H1 (cell line): ENCODE measurements at regions not wholly inside any gene's neighbourhood (a gene's known extent, or its start where the extent isn't known, plus 50 kb on each side); places are given as distances from the start of the nearest gene placed in this dataset.

Experiments
- CTCF ChIA-PET: fragments of 300-600 bp; sonication (Branson Sonifier 250); formaldehyde crosslinking; loops from one replicate; lab custom pipeline; 2021; ENCODE audit not compliant: partially characterized antibody; lab: Charles Lee
- POLR2A ChIA-PET: fragments of 300-600 bp; sonication (Branson Sonifier 250); formaldehyde crosslinking; loops from one replicate; lab custom pipeline; 2021; ENCODE audit warnings: inconsistent platforms; ENCODE audit not compliant: partially characterized antibody; lab: Charles Lee
- DNase-seq, 2 experiments: peaks; one replicate each; pipeline versions ENCODE4 v3.0.0 to v3.0.0-alpha.2; 2010 to 2022; ENCODE audit warnings: low spot score in 2 of 2, low read depth in 1 of 2, mixed read lengths in 1 of 2
- FAIRE-seq: peaks from 2 replicates; lab custom pipeline; 2011; peaks lifted over from hg19 to GRCh38; lab: Jason Lieb, UNC
- H2AFZ ChIP-seq: 2 replicates; pipeline ENCODE4 v1.8.1; 2012; ENCODE audit warnings: low read length, inconsistent platforms
- H2AK5ac ChIP-seq: 2 replicates; pipeline ENCODE4 v1.6.1; 2013; ENCODE audit warnings: low read depth, low read length
- H2BK120ac ChIP-seq: replicated peaks from 2 replicates; pipeline ENCODE3; 2013; ENCODE audit warnings: low read depth, low read length, inconsistent platforms
- H2BK12ac ChIP-seq: 2 replicates; pipeline ENCODE4 v1.6.1; 2013; ENCODE audit warnings: low read depth, low read length
- H2BK15ac ChIP-seq: 2 replicates; pipeline ENCODE4 v1.6.1; 2013; ENCODE audit warnings: low read length
- H2BK20ac ChIP-seq: 2 replicates; pipeline ENCODE4 v1.6.1; 2013; ENCODE audit warnings: low read length
- H2BK5ac ChIP-seq: 2 replicates; pipeline ENCODE4 v1.6.1; 2013; ENCODE audit warnings: low read depth, low read length
- H3K14ac ChIP-seq: 2 replicates; pipeline ENCODE4 v1.6.1; 2013; ENCODE audit warnings: inconsistent platforms; ENCODE audit not compliant: insufficient read length
- H3K18ac ChIP-seq: 2 replicates; pipeline ENCODE4 v1.6.1; 2013; ENCODE audit warnings: low read length; ENCODE audit errors: extremely low read depth
- H3K23ac ChIP-seq: 2 replicates; pipeline ENCODE4 v1.6.1; 2013; ENCODE audit warnings: inconsistent platforms; ENCODE audit not compliant: insufficient read length
- H3K23me2 ChIP-seq: 2 replicates; pipeline ENCODE4 v1.6.1; 2013; ENCODE audit warnings: low read depth, low read length
- H3K27ac ChIP-seq: 2 replicates; pipeline ENCODE4 v1.6.1; 2011; ENCODE audit warnings: low read depth, low read length, inconsistent platforms
- H3K27me3 ChIP-seq, 4 experiments: replicated peaks in 1 of 4; 1 replicate in 1 of 4; 2 replicates in 3 of 4; pipeline versions ENCODE4 v1.6.1 to v1.8.1; 2011 to 2013; ENCODE audit warnings: low read length in 3 of 4, mild to moderate bottlenecking in 3 of 4, inconsistent platforms in 2 of 4, mixed read lengths in 2 of 4, moderate library complexity in 1 of 4; ENCODE audit not compliant: control insufficient read depth in 3 of 4, insufficient read depth in 3 of 4; ENCODE audit errors: extremely low read depth in 1 of 4
- H3K36me3 ChIP-seq, 4 experiments: 2 replicates each; pipeline versions ENCODE4 v1.6.1 to v1.8.1; 2011 to 2013; ENCODE audit warnings: mild to moderate bottlenecking in 4 of 4, low read length in 3 of 4, moderate library complexity in 2 of 4, control low read depth in 1 of 4, inconsistent platforms in 1 of 4; ENCODE audit not compliant: insufficient read depth in 4 of 4, control insufficient read depth in 2 of 4
- H3K4ac ChIP-seq: replicated peaks from 2 replicates; pipeline ENCODE3; 2013; ENCODE audit warnings: low read length, low read depth, mixed read lengths, inconsistent platforms; ENCODE audit not compliant: insufficient read length
- H3K4me1 ChIP-seq, 4 experiments: replicated peaks in 1 of 4; 1 replicate in 1 of 4; 2 replicates in 3 of 4; pipeline versions ENCODE4 v1.6.1 to v1.8.1; 2011 to 2013; ENCODE audit warnings: low read length in 3 of 4, inconsistent platforms in 2 of 4, mixed read lengths in 1 of 4; ENCODE audit not compliant: insufficient read depth in 4 of 4, control insufficient read depth in 3 of 4
- H3K4me2 ChIP-seq, 2 experiments: 2 replicates each; pipeline versions ENCODE4 v1.6.1 to v1.8.1; 2011 to 2013; ENCODE audit warnings: low read depth in 2 of 2, low read length in 2 of 2, control low read depth in 1 of 2, inconsistent platforms in 1 of 2, mild to moderate bottlenecking in 1 of 2; ENCODE audit not compliant: insufficient read depth in 1 of 2
- H3K4me3 ChIP-seq, 4 experiments: fragments of 200-600, 300-600 bp in 1 of 4; sonication (generic), shearing (Covaris generic), sonication (Bioruptor Twin) in 1 of 4; 2 replicates each; pipeline versions ENCODE4 v1.5.1 to v1.8.1; 2011 to 2016; ENCODE audit warnings: low read length in 4 of 4, low read depth in 3 of 4, control low read depth in 2 of 4, inconsistent platforms in 2 of 4, mild to moderate bottlenecking in 2 of 4, mixed read lengths in 1 of 4, moderate library complexity in 1 of 4; ENCODE audit not compliant: insufficient read depth in 2 of 4; ENCODE audit errors: extremely low read depth in 1 of 4
- H3K56ac ChIP-seq: replicated peaks from 2 replicates; pipeline ENCODE3; 2013; ENCODE audit warnings: low read depth, mild to moderate bottlenecking, mixed read lengths, low read length, inconsistent platforms; ENCODE audit not compliant: insufficient read length
- H3K79me1 ChIP-seq: 2 replicates; pipeline ENCODE4 v1.6.1; 2013; ENCODE audit warnings: low read depth, low read length, control low read depth
- H3K79me2 ChIP-seq, 2 experiments: 2 replicates each; pipeline versions ENCODE4 v1.6.1 to v1.8.1; 2012 to 2013; ENCODE audit warnings: low read length in 2 of 2, mild to moderate bottlenecking in 2 of 2, inconsistent platforms in 1 of 2; ENCODE audit not compliant: insufficient read depth in 2 of 2, control insufficient read depth in 1 of 2
- H3K9ac ChIP-seq, 4 experiments: replicated peaks in 1 of 4; 1 replicate in 1 of 4; 2 replicates in 3 of 4; pipeline versions ENCODE4 v1.6.1 to v1.8.1; 2011 to 2013; ENCODE audit warnings: low read depth in 3 of 4, low read length in 3 of 4, control low read depth in 2 of 4, mild to moderate bottlenecking in 2 of 4, moderate library complexity in 2 of 4, inconsistent platforms in 1 of 4; ENCODE audit errors: extremely low read depth in 1 of 4
- H3K9me3 ChIP-seq, 2 experiments: 2 replicates each; pipeline versions ENCODE4 v1.6.1 to v1.8.1; 2012 to 2013; ENCODE audit warnings: mild to moderate bottlenecking in 2 of 2, moderate library complexity in 2 of 2, control low read depth in 1 of 2, inconsistent platforms in 1 of 2, low read depth in 1 of 2, low read length in 1 of 2, mixed read lengths in 1 of 2; ENCODE audit not compliant: insufficient read depth in 2 of 2
- H4K20me1 ChIP-seq, 2 experiments: replicated peaks in 1 of 2; 2 replicates each; pipeline versions ENCODE3 to v1.8.1; 2011 to 2013; ENCODE audit warnings: inconsistent platforms in 2 of 2, low read length in 2 of 2, mild to moderate bottlenecking in 1 of 2; ENCODE audit not compliant: insufficient read depth in 2 of 2, control insufficient read depth in 1 of 2
- H4K5ac ChIP-seq: 2 replicates; pipeline ENCODE4 v1.6.1; 2013; ENCODE audit warnings: low read length, low read depth, mixed read lengths, inconsistent platforms; ENCODE audit not compliant: insufficient read length
- H4K8ac ChIP-seq: 2 replicates; pipeline ENCODE4 v1.8.0; 2013; ENCODE audit warnings: mild to moderate bottlenecking, moderate library complexity, low read length, inconsistent platforms; ENCODE audit not compliant: insufficient read depth; ENCODE audit errors: extremely low read depth
- H4K91ac ChIP-seq: replicated peaks from 2 replicates; pipeline ENCODE3; 2013; ENCODE audit warnings: low read length, mixed read lengths, inconsistent platforms; ENCODE audit not compliant: insufficient read length
- CHD2 ChIP-seq: IDR thresholded peaks from 2 replicates; pipeline ENCODE4 v1.6.1; 2012; ENCODE audit warnings: low read length, improper control_type of control experiment
- KDM5A ChIP-seq: fragments of 200-600 bp; IDR thresholded peaks from 2 replicates; pipeline ENCODE4 v1.7.1; 2012; ENCODE audit warnings: mild to moderate bottlenecking, low read length, inconsistent platforms, mixed read lengths
- POLR2A ChIP-seq, 2 experiments: IDR thresholded peaks; 1 replicate in 1 of 2; 2 replicates in 1 of 2; pipeline ENCODE4 v1.6.1; 2011; ENCODE audit warnings: low read depth in 2 of 2, low read length in 2 of 2, mild to moderate bottlenecking in 2 of 2; ENCODE audit errors: control extremely low read depth in 1 of 2
- SP2 ChIP-seq: IDR thresholded peaks from 2 replicates; pipeline ENCODE4 v1.6.1; 2012; ENCODE audit warnings: mild to moderate bottlenecking, low read length, inconsistent platforms
- TAF7 ChIP-seq: optimal IDR thresholded peaks from 2 replicates; pipeline ENCODE3; 2011; ENCODE audit warnings: low read depth, mild to moderate bottlenecking, inconsistent platforms, low read length, moderate library complexity, borderline replicate concordance
- TCF12 ChIP-seq: IDR thresholded peaks from 2 replicates; pipeline ENCODE4 v1.6.1; 2011; ENCODE audit warnings: low read depth, mild to moderate bottlenecking, low read length
- WGBS, 2 experiments: shearing (Covaris generic) in 1 of 2; methylation state at CpG; one replicate each; pipeline versions ENCODE4 v1.1.6 to v1.1.7; 2013 to 2015; ENCODE audit warnings: low lambda C conversion rate in 2 of 2, mixed read lengths in 2 of 2, inconsistent platforms in 1 of 2, low coverage in 1 of 2, missing lambda C conversion rate in 1 of 2; ENCODE audit not compliant: insufficient replicate concordance in 2 of 2, insufficient coverage in 1 of 2, insufficient read length in 1 of 2; ENCODE audit errors: extremely low coverage in 1 of 2, missing lambda C conversion rate in 1 of 2; 5-methylcytosine and 5-hydroxymethylcytosine counted together
- TF ChIP-seq, protein P1 (sequence below): IDR thresholded peaks from 2 replicates; pipeline ENCODE4 v1.6.1; 2011; ENCODE audit warnings: low read length, improper control_type of control experiment
- TF ChIP-seq, protein P2 (sequence below): IDR thresholded peaks from 2 replicates; pipeline ENCODE4 v1.6.1; 2012; ENCODE audit warnings: inconsistent platforms
- TF ChIP-seq, protein P3 (sequence below), 3 experiments: IDR thresholded peaks; 1 replicate in 2 of 3; 2 replicates in 1 of 3; pipeline versions ENCODE4 v1.5.1 to v1.6.1; 2011; ENCODE audit warnings: low read length in 3 of 3, mild to moderate bottlenecking in 3 of 3, inconsistent platforms in 2 of 3, low read depth in 1 of 3, moderate library complexity in 1 of 3; ENCODE audit not compliant: insufficient read depth in 1 of 3; ENCODE audit errors: control extremely low read depth in 1 of 3

DNA sequence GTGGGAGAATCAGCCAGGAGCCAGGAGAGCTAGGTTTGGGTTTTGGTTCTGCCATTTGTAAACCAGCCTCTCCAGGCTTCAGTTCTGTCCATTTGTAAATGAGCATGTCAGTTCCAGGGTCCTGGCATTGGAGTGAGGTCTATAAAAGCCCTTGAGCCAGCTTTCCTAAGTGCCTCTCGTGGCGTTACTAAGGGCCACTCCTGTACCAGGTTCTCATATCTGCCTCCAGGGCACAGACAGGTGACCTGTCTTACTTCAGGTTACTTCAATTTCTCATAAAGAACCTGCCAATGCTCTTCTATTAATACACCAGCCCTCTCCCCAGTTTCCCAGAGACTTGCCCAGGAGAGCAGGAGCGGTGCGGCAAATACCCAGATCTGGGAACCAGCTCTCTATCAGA is 101.9 kb downstream of the VEGFA start:
- Histone ChIP-seq H2BK12ac (no peak overlapping the region), H3K36me3 (no peaks in the 10 kb centered on the region), H3K27ac (no peak overlapping the region), H3K23me2 (no peaks in the 10 kb centered on the region), H2BK20ac (no peak overlapping the region), H2AFZ (no peak overlapping the region), H2AK5ac (no peak overlapping the region), H3K18ac (no peak overlapping the region), H3K4ac (no peak overlapping the region), H3K79me2 (no peaks in the 10 kb centered on the region), H3K23ac (no peak overlapping the region), H2BK15ac (no peak overlapping the region), H3K27me3 (no peaks in the 10 kb centered on the region), H3K14ac (no peak overlapping the region), H3K9me3 (no peaks in the 10 kb centered on the region), H3K56ac (no peak overlapping the region), H2BK5ac (no peak overlapping the region), H3K9ac (no peak overlapping the region), H2BK120ac (no peak overlapping the region), H4K8ac (no peak overlapping the region), H3K4me2 (no peak overlapping the region), H3K4me3 (no peak overlapping the region), H4K5ac (no peak overlapping the region), H4K91ac (no peak overlapping the region), H4K20me1 (no peaks in the 10 kb centered on the region), H3K79me1 (no peaks in the 10 kb centered on the region), H3K4me1 (peaks cover 0 to 18% (median 9%) of the 10 kb centered on the region in 4 experiments; a peak in 6 of 7 replicates)
- WGBS, 2 experiments, result 96% methylated on average over 4 of the region's 4 CpGs; no CpG with 5 or more reads in 1 of the 2 experiments
- FAIRE-seq (no peak), DNase-seq (no peak)
- ChIA-PET POLR2A (interaction anchor here (1.0 kb wide), 1 partner anchor 60 kb away, joined by 3 read pairs; no protein-coding TSS in a partner anchor), CTCF (interaction anchor here (0.7 to 2.0 kb wide), 6 partner anchors 10 to 99 kb away, joined by 3 to 9 read pairs (median 3); no protein-coding TSS in a partner anchor)
- TF ChIP-seq, protein P1, sequence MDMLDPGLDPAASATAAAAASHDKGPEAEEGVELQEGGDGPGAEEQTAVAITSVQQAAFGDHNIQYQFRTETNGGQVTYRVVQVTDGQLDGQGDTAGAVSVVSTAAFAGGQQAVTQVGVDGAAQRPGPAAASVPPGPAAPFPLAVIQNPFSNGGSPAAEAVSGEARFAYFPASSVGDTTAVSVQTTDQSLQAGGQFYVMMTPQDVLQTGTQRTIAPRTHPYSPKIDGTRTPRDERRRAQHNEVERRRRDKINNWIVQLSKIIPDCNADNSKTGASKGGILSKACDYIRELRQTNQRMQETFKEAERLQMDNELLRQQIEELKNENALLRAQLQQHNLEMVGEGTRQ, result no peak
- no peak for TF ChIP-seq TAF7
- TF ChIP-seq, protein P2, sequence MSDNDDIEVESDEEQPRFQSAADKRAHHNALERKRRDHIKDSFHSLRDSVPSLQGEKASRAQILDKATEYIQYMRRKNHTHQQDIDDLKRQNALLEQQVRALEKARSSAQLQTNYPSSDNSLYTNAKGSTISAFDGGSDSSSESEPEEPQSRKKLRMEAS, result no peak
- TF ChIP-seq, protein P3, sequence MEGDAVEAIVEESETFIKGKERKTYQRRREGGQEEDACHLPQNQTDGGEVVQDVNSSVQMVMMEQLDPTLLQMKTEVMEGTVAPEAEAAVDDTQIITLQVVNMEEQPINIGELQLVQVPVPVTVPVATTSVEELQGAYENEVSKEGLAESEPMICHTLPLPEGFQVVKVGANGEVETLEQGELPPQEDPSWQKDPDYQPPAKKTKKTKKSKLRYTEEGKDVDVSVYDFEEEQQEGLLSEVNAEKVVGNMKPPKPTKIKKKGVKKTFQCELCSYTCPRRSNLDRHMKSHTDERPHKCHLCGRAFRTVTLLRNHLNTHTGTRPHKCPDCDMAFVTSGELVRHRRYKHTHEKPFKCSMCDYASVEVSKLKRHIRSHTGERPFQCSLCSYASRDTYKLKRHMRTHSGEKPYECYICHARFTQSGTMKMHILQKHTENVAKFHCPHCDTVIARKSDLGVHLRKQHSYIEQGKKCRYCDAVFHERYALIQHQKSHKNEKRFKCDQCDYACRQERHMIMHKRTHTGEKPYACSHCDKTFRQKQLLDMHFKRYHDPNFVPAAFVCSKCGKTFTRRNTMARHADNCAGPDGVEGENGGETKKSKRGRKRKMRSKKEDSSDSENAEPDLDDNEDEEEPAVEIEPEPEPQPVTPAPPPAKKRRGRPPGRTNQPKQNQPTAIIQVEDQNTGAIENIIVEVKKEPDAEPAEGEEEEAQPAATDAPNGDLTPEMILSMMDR (IDR thresholded peaks at IDR 0.05; ENCODE audit: control extremely low read depth in 1 of 3, insufficient read depth in 1 of 3, low read depth in 1 of 3, low read length in 3 of 3), result no peak
- no peak for TF ChIP-seq KDM5A
- no peak for TF ChIP-seq POLR2A (IDR thresholded peaks at IDR 0.05; ENCODE audit: control extremely low read depth in 1 of 2, low read depth in 2 of 2, low read length in 2 of 2)
- TF ChIP-seq TCF12, result no peak
- TF ChIP-seq CHD2, result no peak
- no peak for TF ChIP-seq SP2
